HepG2 (cell line): ENCODE measurements at regions not wholly inside any gene's neighbourhood (a gene's known extent, or its start where the extent isn't known, plus 50 kb on each side); places are given as distances from the start of the nearest gene placed in this dataset.
"Not testable (repeated sequence)": the region's sequence is repeated elsewhere in the genome, so short reads cannot be mapped to it uniquely, and the experiment has no call there.

Experiments used
- ATAC-seq: fragments of 200-7000 bp; cut with Tn5 transposase; 3 replicates; pipeline ENCODE4 v1.9.1; 2020; ENCODE audit warnings: mild to moderate bottlenecking, moderate library complexity
- BruUV-seq: library from RNA; stranded (reverse); fragments of 400-500 nt; replicated peaks from 2 replicates; lab custom pipeline; 2021; lab: Mats Ljungman, UMichigan
- CTCF ChIA-PET: fragments of 300-600 bp; formaldehyde crosslinking; extraction: SDS; loops from one replicate; lab custom pipeline; 2021; ENCODE audit warnings: low total read pairs, inconsistent platforms, low intra/inter-chr PET ratio; lab: Yijun Ruan, JAX
- POLR2A ChIA-PET: fragments of 350-600 bp; sonication (Branson Sonifier 250); formaldehyde crosslinking; loops from one replicate; lab custom pipeline; 2020; ENCODE audit warnings: antibody characterized with exemption, inconsistent platforms; lab: Yijun Ruan, JAX
- DNase-seq: peaks from one replicate; pipeline ENCODE4 v3.0.0-alpha.2; 2015; ENCODE audit warnings: low spot score
- FAIRE-seq: peaks from 3 replicates; lab custom pipeline; 2011; peaks lifted over from hg19 to GRCh38; lab: Jason Lieb, UNC
- H2AFZ ChIP-seq: one replicate; pipeline ENCODE4 v1.6.1; 2011; ENCODE audit warnings: low read length, inconsistent platforms
- H3K27ac ChIP-seq: fragments of 300-600 bp; 3 replicates; pipeline ENCODE4 v1.8.0; 2011; ENCODE audit warnings: mixed run types, mild to moderate bottlenecking, mixed read lengths, low read length, inconsistent platforms; ENCODE audit not compliant: insufficient read depth; ENCODE audit errors: extremely low read length
- H3K27me3 ChIP-seq, 2 experiments: fragments of 200-600 bp in 1 of 2; 2 replicates in 1 of 2; 3 replicates in 1 of 2; pipeline versions ENCODE4 v1.6.0 to v1.8.0; 2011; ENCODE audit warnings: low read length in 2 of 2, mild to moderate bottlenecking in 2 of 2, moderate library complexity in 2 of 2, inconsistent platforms in 1 of 2; ENCODE audit not compliant: insufficient read depth in 2 of 2, control insufficient read depth in 1 of 2
- H3K36me3 ChIP-seq, 2 experiments: fragments of 200-600 bp in 1 of 2; replicated peaks in 1 of 2; 2 replicates in 1 of 2; 3 replicates in 1 of 2; pipeline versions ENCODE4 v1.5.1 to v1.8.0; 2011; ENCODE audit warnings: low read length in 2 of 2, inconsistent platforms in 1 of 2; ENCODE audit not compliant: insufficient read depth in 2 of 2, control insufficient read depth in 1 of 2
- H3K4me1 ChIP-seq: 2 replicates; pipeline ENCODE4 v1.5.1; 2012; ENCODE audit warnings: low read length, inconsistent platforms; ENCODE audit not compliant: insufficient read depth
- H3K4me2 ChIP-seq: 2 replicates; pipeline ENCODE4 v1.6.0; 2011; ENCODE audit warnings: low read depth, low read length, inconsistent platforms
- H3K4me3 ChIP-seq, 3 experiments: fragments of 200-600 bp in 1 of 3; sonication (generic), shearing (Covaris generic) in 1 of 3; replicated peaks in 1 of 3; 2 replicates each; pipeline ENCODE4 v1.5.1; 2011 to 2016; ENCODE audit warnings: low read length in 3 of 3, inconsistent platforms in 2 of 3, low read depth in 2 of 3, mild to moderate bottlenecking in 2 of 3, control low read depth in 1 of 3, mixed read lengths in 1 of 3; ENCODE audit not compliant: insufficient read depth in 1 of 3
- H3K79me2 ChIP-seq: one replicate; pipeline ENCODE4 v1.6.1; 2011; ENCODE audit warnings: low read length, inconsistent platforms; ENCODE audit not compliant: insufficient read depth
- H3K9ac ChIP-seq: 2 replicates; pipeline ENCODE4 v1.6.0; 2011; ENCODE audit warnings: mild to moderate bottlenecking, low read depth, low read length, inconsistent platforms; ENCODE audit not compliant: insufficient read depth
- H3K9me3 ChIP-seq: 2 replicates; pipeline ENCODE4 v1.5.1; 2012; ENCODE audit warnings: mild to moderate bottlenecking, low read length
- H4K20me1 ChIP-seq: 2 replicates; pipeline ENCODE4 v1.6.0; 2011; ENCODE audit warnings: inconsistent platforms, mild to moderate bottlenecking, low read length, moderate library complexity; ENCODE audit not compliant: insufficient read depth
- DNMT3B ChIP-seq: conservative IDR thresholded peaks from 2 replicates; pipeline ENCODE4 v1.6.1; 2016; ENCODE audit warnings: missing biosample characterization, control low read depth
- IKZF4 ChIP-seq: sonication (generic); formaldehyde crosslinking; IDR thresholded peaks from 2 replicates; pipeline ENCODE4 v1.5.1; 2020; ENCODE audit warnings: borderline replicate concordance, mild to moderate bottlenecking, low read depth, missing genetic modification reagents; ENCODE audit errors: not compliant biosample characterization
- NFE2L2 ChIP-seq: fragments of 150-350 bp; IDR thresholded peaks from 2 replicates; pipeline ENCODE4 v1.6.1; 2014; ENCODE audit warnings: low read length
- SCMH1 ChIP-seq: sonication (generic); formaldehyde crosslinking; IDR thresholded peaks from 2 replicates; pipeline ENCODE4 v1.9.0; 2021; ENCODE audit warnings: missing genetic modification reagents, mild to moderate bottlenecking, borderline replicate concordance
- SIN3A ChIP-seq: IDR thresholded peaks from 2 replicates; pipeline ENCODE4 v1.6.1; 2011; ENCODE audit warnings: low read depth, mild to moderate bottlenecking, control low read depth, low read length, borderline replicate concordance
- TOPORS ChIP-seq: sonication (generic); formaldehyde crosslinking; IDR thresholded peaks from 2 replicates; pipeline ENCODE4 v1.8.0; 2023; ENCODE audit warnings: mild to moderate bottlenecking, missing genetic modification reagents
- ZBTB46 ChIP-seq: sonication (generic); formaldehyde crosslinking; IDR thresholded peaks from 2 replicates; pipeline ENCODE4 v1.4.0; 2020; ENCODE audit warnings: mild to moderate bottlenecking, missing genetic modification reagents, borderline replicate concordance
- ZNF335 ChIP-seq: sonication (generic); formaldehyde crosslinking; IDR thresholded peaks from 2 replicates; pipeline ENCODE4 v1.4.0; 2020; ENCODE audit warnings: missing genetic modification reagents
- WGBS: methylation state at CpG from one replicate; pipeline ENCODE4 v1.1.6; 2017; ENCODE audit warnings: low lambda C conversion rate; 5-methylcytosine and 5-hydroxymethylcytosine counted together
- in situ Hi-C: cut with HindIII; loops from 2 replicates; pipeline ENCODE4 v1.10.0; 2017; ENCODE audit warnings: low pct_unique_long_range_greater_than_20kb; ENCODE audit not compliant: extremely low pct_ligation_motif_present
- intact Hi-C: fragments of 100-400 bp; cut with micrococcal nuclease; formaldehyde crosslinking; loops from one replicate; pipeline ENCODE4 v1.10.0; 2022; ENCODE audit not compliant: unreplicated experiment

DNA sequence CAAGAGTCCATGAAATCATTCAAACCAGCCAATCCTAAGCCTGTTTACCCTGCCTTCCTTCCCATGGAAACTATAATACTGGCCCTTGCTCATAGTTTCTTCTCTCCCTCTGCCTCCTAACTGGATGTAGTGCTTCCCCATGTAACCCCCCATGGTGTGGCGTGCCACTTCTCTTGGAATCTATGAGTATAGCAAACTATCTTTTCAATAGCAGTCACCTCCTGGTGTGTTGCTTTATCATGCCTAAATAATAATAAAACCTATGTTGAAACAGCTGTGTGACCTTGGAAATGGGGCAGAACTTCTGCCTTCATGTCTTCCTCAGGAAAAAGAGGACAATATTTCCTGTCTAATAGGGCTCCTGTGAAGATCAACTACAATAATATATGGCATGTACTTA is 234.8 kb upstream of the EDNRA start (continued):
- TF ChIP-seq ZNF335 (CRISPR knock-in tag) (no peak), TOPORS (CRISPR knock-in tag) (no peak)

DNA sequence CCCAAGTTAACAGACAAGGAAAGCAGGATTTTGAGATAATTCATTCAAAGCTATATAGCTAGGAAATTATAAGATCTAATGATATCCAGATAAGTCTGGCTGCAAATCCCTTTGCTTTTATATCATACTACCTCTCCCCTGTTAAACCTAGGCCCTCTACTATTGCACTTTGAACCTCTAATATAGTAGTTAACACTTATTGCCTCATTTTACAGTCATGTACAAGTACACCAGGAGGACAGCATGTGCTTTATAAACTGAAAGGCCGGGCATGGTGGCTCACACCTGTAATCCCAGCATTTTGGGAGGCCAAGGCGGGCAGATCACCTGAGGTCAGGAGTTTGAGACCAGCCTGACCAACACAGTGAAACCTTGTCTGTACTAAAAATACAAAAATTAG is 234.4 kb upstream of the EDNRA start:
- in situ Hi-C loops, DNase-seq, H3K9me3 ChIP-seq, H3K36me3 ChIP-seq, BruUV-seq, H3K27ac ChIP-seq, intact Hi-C loops, CTCF ChIA-PET, H3K27me3 ChIP-seq, H4K20me1 ChIP-seq, H3K79me2 ChIP-seq, H3K4me2 ChIP-seq, H3K9ac ChIP-seq, ATAC-seq, POLR2A ChIA-PET, H3K4me1 ChIP-seq, H2AFZ ChIP-seq, H3K4me3 ChIP-seq, FAIRE-seq: not testable (repeated sequence)
- WGBS: 4% methylated on average over 2 of the region's 2 CpGs

DNA sequence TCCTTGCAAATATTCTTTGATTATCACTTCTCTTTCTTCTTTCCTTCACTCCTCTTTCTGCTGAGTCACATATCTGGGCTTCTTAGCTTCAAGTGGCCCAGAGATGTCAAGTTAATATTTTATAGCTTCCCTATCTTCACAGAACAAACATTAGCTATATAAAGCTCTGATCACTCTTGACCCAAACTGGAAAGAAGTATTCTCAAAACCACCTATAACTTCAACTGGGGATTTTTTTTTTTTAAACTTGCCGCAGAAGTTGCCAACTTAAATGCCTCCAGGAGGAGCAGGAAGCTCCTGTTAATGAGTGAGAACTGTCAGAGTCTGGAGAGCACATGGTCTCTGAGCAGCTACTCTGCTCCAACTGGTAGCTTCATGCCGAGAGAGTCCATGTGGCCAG is 233.3 kb upstream of the EDNRA start:
- no peaks in the 10 kb centered on the region for H3K9me3 ChIP-seq
- no peaks in the 10 kb centered on the region for H3K79me2 ChIP-seq
- H3K9ac ChIP-seq: no peak overlapping the region
- ChIA-PET POLR2A (no interaction called here), CTCF (no interaction called here)
- no peaks in the 10 kb centered on the region for H4K20me1 ChIP-seq
- 3% methylated on average over 2 of the region's 2 CpGs for WGBS
- no TSS peak for BruUV-seq
- TF ChIP-seq NFE2L2: peak; percentile 48; the same call in 1 of the 2 replicates
- no peak for TF ChIP-seq ZBTB46 (CRISPR knock-in tag)
- TF ChIP-seq SCMH1 (CRISPR knock-in tag): no peak
- TF ChIP-seq SIN3A: no peak
- TF ChIP-seq DNMT3B: no peak
- TF ChIP-seq IKZF4 (CRISPR knock-in tag): no peak
- no peak overlapping the region for H3K27ac ChIP-seq
- H3K4me1 ChIP-seq: no peaks in the 10 kb centered on the region
- no peaks in the 10 kb centered on the region for H3K36me3 ChIP-seq
- no peak overlapping the region for H3K4me2 ChIP-seq
- in situ Hi-C loops: no loop called here
- no peak for DNase-seq
- no peak overlapping the region for H3K4me3 ChIP-seq
- no peak for ATAC-seq
- intact Hi-C loops: no loop called here
- H3K27me3 ChIP-seq: no peaks in the 10 kb centered on the region
- no peak overlapping the region for H2AFZ ChIP-seq
- no peak for FAIRE-seq
